ENCODE measurements at regions not wholly inside any gene's neighbourhood (a gene's known extent, or its start where the extent isn't known, plus 50 kb on each side); places are given as distances from the start of the nearest gene placed in this dataset.
"Not testable (repeated sequence)": the region's sequence is repeated elsewhere in the genome, so short reads cannot be mapped to it uniquely, and the experiment has no call there.

DNA sequence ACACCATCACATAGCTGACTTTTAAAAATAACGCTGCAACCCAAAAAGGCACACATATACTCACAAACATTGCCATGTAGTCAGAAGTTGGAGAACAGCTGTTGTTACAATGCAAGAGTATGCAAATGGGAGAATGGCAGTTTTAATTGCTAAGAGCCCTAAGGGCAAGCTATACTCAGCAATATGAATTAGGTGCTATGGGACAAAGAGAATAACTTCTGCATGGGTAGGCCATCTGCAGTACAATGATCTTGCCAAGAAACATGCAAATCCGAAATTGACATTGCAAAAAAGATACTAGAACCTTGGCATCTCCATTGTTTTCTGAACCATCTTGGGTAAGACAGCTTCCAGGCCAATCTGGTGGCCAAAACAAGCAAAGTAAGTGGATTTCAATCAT lies 697.8 kb downstream of the LRRIQ3 start:
- no peak for DNase-seq (ENCODE audit: low read depth, low spot score)

DNA sequence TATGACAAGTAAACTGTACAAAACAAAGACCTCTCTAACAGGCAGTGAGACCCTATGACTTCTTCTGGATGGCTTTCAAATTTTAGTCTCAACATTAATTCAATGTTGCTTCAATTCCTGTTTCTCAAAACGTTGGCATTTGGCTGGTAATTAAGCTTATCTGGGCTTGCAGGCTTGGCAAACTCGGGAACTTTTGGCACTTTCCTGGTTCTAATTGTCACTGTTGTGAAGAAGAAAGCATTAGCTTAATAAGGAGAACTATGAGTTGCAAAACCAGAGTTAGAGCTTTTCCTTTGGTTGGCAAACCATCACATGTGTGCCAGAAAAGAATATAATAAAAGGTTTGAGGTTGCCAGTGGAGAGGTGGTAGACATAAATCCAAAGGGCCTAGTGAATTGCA lies 698.3 kb downstream of the LRRIQ3 start:
- DNase-seq (ENCODE audit: low read depth, low spot score) = no peak

DNA sequence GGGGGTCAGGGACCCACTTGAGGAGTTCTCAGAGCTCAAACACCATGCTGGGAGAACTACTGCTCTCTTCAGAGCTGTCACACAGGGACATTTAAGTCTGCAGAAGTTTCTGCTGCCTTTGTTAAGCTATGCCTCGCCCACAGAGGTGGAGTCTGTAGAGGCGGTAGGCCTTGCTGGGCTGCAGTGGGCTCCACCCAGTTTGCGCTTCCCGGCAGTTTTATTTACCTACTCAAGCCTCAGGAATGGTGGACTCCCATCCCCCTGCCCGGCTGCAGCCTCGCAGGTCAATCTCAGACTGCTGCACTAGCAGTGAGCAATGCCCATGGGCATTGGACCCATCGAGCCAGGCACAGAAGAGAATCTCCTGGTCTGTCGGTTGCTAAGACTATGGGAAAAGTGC lies 706.4 kb downstream of the LRRIQ3 start:
- DNase-seq (ENCODE audit: low read depth, low spot score) = no peak

DNA sequence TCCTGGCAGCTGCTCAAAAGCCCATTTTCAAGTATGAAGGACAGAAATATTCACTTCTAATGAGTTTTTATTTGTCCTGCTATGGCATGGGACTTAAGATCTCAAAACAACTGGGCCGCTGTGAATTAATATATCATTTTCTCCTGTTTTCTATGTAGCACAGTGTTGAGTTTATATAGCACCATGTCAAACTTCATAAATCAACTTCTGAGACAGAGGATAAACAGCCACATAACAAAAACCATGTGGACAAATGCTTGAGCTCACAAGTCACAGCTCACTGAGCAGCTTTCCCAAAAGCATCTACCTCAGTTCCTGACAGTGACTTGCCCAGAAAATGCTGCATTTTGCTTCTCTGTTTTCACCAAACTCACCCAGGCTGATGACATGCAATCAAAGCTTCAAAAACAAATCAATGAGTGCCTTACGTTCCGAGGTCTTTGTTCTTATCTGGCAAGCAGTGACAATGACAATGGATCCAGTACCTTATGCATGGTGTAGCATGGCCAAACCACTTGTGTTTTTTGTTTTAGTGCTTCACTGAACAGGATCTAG lies 722.6 kb downstream of the LRRIQ3 start:
- no peak for DNase-seq (ENCODE audit: low read depth, low spot score)

DNA sequence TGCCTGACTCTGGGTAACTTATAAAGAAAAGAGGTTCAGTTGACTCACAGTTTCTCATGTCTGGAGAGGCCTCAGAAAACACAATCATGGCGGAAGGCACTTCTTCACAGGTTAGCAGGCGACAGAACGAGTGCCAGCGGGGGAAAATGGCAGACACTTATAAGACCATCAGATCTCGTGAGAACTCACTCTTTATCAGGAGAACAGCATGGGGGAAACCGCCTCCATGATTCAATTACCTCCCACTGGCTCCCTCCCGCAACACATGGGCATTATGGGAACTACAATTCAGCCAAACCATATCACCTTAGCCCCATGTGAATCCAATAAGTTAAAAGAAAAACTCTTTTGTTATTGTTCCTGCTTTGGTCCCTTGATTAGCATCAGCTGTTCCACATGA lies 725.2 kb downstream of the LRRIQ3 start:
- no peak for DNase-seq (ENCODE audit: low read depth, low spot score)

DNA sequence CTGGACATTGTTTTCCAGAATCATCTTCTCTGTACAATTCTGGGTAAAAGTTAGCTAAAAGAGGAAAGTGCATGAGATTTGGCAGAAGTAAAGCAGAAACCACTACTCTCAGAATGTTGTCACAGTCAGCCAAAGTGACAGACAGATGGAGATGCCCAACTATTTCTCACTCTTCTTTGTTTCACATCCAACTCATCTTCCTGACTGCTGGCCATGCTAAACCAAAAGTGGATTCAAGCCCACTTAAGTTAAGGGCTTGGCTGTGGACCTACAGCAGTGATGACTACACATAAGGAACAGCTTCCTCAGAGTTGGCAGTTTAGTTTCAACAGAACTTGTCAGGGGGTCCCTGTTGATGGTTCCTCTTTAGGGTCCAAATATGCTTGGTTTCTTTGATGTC lies 730.2 kb downstream of the LRRIQ3 start:
- no peak for DNase-seq (ENCODE audit: low read depth, low spot score)

DNA sequence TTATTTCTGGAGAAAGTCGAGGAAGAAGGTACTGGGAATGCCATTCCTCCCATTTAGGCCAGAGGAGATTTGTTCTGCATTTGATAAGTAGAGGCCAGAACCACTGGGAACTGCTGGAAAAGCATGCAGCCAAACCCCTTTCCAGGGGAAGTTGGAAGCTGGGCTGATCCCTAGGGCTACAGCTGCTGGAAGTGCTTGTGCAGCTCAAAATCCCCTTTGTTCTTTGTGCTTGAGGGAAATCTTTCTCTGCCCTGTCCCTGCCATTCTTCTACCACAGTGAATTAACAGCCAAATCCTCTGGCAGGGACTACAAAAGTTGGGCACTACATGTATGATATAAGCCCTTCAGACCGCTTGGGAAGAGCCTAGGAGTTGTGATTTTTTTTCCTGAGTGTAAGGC lies 734.1 kb downstream of the LRRIQ3 start:
- DNase-seq (ENCODE audit: low read depth, low spot score) = no peak

DNA sequence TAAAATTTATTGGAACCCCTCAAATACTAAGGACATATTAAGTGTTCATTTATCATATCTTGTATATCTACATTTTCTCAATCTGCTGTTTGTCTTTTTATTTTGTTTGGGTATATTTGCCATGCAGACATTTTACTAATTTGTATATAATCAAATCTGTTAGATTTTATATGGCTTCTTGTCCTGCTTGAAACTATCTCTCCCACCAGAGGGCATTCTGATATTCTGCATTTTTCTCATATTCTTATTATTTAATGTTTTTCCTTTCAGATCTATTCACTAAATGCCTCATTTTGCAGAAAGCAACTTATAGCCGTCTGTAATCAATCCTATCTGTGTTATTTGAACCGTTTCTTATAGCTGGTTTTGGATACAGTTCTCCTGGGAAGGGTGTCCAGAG lies 745.5 kb downstream of the LRRIQ3 start:
- DNase-seq (ENCODE audit: low read depth, low spot score) = no peak

DNA sequence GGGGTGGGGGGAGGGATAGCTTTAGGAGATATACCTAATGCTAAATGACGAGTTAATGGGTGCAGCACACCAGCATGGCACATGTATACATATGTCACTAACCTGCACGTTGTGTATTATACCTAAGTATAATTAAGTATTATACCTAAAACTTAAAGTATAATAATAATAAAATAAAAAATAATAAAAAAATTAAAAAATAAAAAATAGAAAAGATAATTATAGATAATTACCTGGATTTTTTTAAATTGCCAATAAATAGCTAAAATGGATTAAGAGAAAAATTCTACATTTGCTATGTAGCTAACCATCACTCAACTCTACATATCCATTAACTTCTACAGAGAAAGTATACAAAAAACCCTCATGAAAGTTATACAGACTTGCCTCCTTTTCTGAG lies 747.3 kb downstream of the LRRIQ3 start:
- not testable (repeated sequence) for DNase-seq (ENCODE audit: low read depth, low spot score)

DNA sequence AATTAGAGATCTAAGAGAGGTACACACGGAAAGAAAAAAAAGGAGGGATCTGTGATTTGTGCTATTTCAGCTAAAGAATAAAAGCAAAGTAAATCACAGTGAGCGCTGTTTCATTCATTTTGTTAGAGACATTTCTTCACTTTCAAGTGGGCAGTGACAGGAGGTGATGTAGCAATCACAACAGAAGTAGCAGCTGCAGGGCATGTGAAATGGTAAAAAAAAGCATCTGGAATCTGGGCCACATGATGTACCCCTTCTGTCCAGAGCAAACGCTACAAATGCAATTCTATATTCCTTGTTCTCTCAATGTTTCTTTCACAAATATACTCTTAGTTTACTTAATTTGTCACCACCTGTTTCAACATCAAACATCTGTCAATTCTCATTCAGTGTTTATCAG lies 786.5 kb downstream of the LRRIQ3 start:
- no peak for DNase-seq (ENCODE audit: low read depth, low spot score)

DNA sequence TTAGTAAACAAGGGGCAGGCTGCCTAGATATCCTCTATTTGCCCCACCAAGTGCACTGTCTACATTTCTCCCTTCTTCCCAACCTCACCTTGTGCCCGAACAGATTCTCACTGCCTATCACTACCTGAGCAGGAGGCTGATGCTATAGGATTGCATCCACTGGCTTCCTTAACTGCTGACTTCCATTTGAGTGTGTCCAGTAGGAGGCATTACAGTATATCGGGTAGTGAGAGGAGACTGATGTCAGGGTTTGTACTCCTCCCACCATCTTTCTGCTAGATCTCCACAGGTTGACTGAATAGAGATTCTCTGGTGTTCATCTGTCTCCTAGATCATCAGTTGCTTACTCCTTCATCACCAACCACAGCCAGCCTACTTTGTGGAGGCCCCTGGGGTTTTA lies 796.3 kb downstream of the LRRIQ3 start:
- DNase-seq (ENCODE audit: low read depth, low spot score) = no peak

DNA sequence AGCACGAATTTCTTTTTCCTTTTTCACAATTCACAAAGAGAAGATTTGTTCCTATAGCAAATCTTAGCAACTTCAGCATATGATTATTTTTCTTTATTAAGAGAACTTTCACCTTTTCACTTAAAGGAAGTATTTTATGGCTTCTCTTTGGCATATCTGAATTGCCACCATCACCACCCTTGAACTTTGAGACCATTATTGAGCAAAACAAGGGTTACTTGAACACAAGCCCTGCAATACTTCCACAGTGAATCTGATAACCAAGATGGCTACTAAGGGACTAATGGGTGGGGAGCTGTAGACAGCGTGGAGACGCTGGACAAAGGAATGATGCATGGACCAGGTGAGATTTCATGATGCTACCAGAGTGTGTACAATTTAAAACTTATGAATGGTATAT lies 815.0 kb downstream of the LRRIQ3 start:
- DNase-seq (ENCODE audit: low read depth, low spot score) = no peak

DNA sequence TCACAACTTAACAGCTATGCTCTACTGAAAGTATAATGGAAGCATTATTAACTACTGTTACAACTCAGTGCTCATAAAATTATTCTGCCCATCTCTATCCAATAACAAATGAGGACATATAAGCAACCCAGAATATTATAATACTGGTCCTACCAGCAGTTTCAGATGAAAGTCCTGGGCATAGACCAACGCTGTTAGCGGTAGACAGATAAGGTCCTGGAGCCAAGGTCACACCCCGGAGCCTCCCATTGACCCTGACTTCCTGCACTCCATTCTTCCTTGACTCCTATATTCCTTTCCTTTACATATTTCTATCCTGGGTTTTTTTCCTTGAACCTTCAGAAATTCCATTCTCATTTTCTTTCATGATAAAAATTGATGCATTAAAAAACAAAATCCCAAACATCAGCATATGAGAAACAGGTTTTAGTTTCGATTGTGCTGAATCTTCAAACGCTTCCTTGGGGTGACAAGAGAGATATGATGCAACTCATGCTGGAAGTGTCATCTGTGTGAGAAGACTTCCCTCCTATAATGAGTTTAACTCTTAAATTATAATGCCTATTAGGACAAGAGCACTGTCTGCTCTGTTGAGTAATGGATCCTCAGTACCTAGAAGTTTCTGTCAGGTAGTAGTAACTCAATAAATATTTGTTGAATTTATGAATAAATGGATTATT lies 831.1 kb downstream of the LRRIQ3 start:
- DNase-seq (ENCODE audit: low read depth, low spot score) = no peak

DNA sequence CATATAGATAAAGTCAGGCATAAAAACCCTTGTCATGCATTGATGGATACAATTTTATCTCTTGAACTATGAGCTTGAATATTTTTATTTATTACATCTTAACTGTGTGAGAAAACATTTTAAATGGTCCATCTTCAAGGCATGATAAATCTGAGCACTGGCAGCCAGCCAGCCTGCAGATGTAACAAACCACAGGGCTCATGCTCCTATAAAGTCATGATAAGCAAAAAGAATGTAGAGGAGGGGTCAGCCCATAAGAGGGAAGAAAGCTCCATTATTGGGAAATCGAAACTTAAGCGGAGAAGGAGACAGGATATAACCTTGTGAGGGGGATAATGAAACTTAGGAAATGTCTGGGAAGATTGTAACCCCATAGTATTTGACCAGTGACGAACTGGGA lies 839.0 kb downstream of the LRRIQ3 start:
- no peak for DNase-seq (ENCODE audit: low read depth, low spot score)

DNA sequence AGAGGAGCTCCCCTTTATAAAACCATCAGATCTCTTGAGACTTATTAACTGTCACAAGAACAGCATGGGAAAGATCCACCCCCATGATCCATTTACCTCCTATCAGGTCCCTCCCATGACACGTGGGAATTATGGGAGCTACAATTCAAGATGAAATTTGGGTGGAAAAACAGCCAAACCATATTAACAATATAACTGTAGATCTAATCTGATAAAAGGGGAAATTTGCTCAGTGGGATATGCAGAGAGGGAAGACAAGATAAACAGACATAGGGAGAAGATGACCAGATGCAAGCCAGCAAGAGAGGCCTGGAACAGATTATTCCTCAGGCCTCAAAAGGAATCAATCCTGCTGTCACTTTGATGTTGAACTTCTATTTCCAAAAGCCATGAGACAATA lies 841.5 kb downstream of the LRRIQ3 start:
- no peak for DNase-seq (ENCODE audit: low read depth, low spot score)

DNA sequence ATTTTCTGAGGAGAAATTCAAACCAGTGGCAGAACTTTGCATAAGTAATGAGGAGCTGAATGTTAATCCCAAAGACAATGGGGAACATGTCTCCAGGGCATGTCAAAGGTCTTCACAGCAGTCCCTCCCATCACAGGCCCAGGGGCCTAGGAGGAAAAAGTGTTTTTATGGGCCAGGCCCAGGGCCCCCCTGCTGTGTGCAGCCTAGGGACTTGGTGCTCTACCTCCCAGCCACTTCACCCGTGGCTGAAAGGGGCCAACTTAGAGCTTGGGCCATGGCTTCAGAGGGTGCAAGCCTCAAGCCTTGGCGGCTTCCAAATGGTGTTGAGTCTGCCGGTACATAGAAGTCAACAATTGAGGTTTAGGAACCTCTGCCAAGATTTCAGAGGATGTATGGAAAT lies 854.0 kb downstream of the LRRIQ3 start:
- no peak for DNase-seq (ENCODE audit: low read depth, low spot score)

DNA sequence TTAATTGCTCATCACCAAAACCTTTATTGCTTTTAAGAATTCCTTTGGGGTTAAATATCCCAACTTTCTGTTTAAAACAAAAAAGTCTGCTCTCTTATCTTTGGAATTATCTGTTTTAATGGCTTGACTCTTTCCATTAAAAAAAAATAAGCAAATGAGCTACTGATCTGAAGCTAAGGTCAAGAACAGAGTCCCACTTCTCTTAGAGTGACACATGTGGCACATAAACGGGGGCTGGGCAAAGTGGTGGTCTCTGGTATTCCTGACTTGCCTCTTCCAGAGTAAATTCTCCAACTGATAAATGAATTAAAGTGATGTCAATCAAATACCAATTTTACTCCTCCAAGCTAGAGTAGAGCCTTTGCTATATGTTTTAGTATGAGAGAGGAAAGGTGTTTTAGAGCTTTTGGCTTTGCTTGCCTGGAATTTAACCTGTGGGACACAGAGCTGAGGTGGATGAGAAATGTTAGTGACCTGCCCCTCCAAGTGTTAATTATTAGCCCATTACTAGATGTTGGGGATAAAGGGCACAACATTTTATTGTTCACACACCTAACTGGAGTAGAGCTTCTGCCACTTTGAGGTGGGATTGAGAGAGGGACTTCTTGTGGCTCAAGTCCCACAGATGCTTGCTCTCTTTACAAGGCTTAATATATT lies 864.0 kb downstream of the LRRIQ3 start:
- DNase-seq (ENCODE audit: low read depth, low spot score) = no peak

DNA sequence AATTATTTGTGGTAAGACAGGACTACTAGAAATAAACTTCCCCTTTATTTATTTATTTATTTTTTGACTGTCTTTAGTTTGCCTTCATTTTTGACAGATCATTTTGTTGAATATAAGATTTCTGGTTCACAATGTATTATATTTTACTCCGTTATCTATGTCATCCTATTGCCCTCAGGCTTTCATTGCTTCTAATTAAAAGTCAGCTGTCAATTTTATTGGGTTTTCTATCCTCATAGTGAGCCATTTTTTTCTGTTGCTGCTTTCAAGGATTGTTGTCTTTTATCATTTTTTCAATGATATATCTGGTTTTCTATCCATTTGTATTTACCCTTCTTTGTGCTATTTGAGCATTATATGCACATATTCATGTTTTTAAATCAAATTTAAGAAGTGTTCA lies 866.2 kb downstream of the LRRIQ3 start:
- DNase-seq (ENCODE audit: low read depth, low spot score) = no peak

DNA sequence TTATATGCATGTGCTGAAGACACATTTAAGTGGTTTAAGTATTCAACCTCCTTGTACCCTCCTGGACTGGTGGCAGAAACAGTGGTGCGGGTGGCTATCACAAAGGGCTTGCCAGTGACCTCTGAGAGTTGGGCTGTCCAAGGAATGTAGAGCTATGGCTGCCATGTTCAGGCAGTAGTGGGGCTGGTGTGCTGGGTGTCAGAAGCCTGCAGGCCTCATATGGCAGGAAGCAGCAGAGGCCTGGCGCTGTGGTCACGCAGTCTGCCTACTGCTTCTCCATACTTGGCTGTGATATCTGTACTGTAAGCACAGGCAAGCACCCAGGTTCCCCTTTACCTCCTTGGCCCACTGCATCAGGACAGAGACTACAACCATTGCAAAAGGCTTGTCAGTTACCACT lies 870.0 kb downstream of the LRRIQ3 start:
- DNase-seq (ENCODE audit: low read depth, low spot score) = no peak

DNA sequence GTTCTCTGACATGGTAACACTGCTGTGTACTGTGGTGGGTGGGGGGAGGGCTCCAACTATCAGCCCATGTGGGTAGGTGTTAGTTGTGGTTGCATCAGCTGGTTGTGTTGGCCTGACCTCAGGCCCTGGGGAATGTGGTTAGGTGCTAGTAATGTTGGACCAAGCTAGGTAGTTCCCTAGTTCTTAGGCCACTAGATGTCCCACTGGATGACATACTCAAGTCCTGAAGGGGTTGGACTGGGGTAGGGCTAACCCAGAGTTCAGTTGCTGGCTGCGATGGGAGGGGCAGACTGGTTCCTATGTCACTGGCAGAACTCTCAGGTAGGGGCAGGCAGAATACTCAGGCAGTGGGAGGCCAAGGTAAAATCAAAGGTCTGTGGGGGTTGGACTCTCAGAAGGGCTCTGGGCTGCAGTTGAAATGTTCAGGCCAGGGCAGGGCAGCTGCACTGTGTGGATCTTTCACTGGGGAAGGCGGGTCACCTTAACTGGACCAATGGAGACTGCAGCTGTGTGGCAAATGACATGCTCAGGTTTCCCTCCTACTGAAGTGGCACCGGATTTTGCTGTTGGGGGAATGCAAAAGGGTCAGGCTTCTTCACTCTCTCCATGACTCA lies 870.7 kb downstream of the LRRIQ3 start:
- DNase-seq (ENCODE audit: low read depth, low spot score) = no peak

DNA sequence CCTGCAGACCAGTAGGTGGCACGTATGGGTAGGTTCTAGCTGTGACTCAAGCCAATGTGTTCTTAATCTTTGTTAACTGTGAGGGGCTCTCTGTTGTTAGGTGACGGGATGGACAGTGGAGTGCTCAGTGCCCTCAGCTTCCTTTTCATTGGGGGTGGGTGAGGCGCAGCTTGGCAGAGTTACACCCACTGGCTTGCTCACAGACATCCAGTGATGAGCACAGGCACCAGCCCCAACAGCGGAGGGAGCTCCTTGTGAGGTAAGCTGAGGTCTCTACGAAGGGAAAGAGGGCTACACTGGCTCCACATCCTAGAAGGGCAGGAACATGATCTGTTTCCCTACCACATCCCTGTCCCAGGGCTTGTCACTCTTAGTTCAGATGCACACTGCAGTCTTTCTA lies 871.3 kb downstream of the LRRIQ3 start:
- DNase-seq (ENCODE audit: low read depth, low spot score) = no peak

DNA sequence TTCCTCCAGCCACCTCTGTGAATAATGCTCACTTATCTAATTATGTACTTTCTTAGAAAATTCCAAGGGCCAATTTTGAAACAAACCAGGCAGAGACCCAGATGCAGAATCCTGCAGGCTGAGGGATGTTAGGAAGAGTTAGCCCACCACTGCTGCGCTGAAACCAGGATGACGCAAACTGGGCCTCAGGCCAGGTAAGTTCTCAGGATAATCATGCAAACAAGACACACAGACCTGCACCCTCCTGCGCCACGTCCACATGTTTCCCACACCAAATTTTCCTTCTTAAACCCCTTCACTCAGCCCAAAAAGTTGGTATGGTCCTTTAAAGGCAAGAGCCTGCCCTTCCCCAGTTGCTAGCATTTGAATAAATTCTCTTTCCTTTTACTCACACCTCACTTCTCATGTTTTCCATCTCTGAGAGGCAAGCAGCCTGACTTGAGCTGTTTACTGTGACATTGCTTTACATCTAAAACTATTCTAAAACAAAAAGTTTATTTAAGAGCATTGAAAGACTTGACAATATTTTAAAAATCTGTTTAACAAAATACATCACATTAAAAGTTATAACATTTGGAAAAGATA lies 887.1 kb downstream of the LRRIQ3 start:
- DNase-seq (ENCODE audit: low read depth, low spot score) = no peak

Data from pulmonary artery endothelial cell (primary cell).